GM23338 (cell line): ENCODE measurements at regions not wholly inside any gene's neighbourhood (a gene's known extent, or its start where the extent isn't known, plus 50 kb on each side); places are given as distances from the start of the nearest gene placed in this dataset.
A peak's percentile ranks its signal among the peaks of the same experiment; 100 is the strongest.

Source experiments
- ATAC-seq: fragments of 200-7000 bp; cut with Tn5 transposase; 3 replicates; pipeline ENCODE4 v1.9.1; 2020
- DNase-seq: peaks from one replicate; pipeline ENCODE4 v3.0.0-alpha.2; 2015; ENCODE audit warnings: low spot score
- H2AFZ ChIP-seq: fragments of 200-600 bp; sonication (generic); 2 replicates; pipeline ENCODE4 v1.8.0; 2016; ENCODE audit warnings: antibody characterized with exemption, mild to moderate bottlenecking, moderate library complexity
- H3F3A ChIP-seq: fragments of 200-600 bp; sonication (generic); replicated peaks from 2 replicates; pipeline ENCODE4 v1.8.0; 2017; ENCODE audit warnings: antibody characterized with exemption, mixed run types, low read depth
- H3K27ac ChIP-seq: fragments of 200-600 bp; sonication (generic); 2 replicates; pipeline ENCODE4 v1.6.1; 2016; ENCODE audit warnings: low read depth
- H3K27me3 ChIP-seq: fragments of 200-600 bp; sonication (generic); 2 replicates; pipeline ENCODE4 v1.8.0; 2016; ENCODE audit warnings: mild to moderate bottlenecking, mixed run types, moderate library complexity; ENCODE audit not compliant: insufficient read depth
- H3K36me3 ChIP-seq: fragments of 200-600 bp; sonication (generic); 2 replicates; pipeline ENCODE4 v1.8.0; 2016; ENCODE audit warnings: mild to moderate bottlenecking; ENCODE audit not compliant: insufficient read depth
- H3K4me1 ChIP-seq: fragments of 200-600 bp; sonication (generic); 2 replicates; pipeline ENCODE4 v1.8.0; 2016; ENCODE audit warnings: mild to moderate bottlenecking, moderate library complexity; ENCODE audit not compliant: insufficient read depth
- H3K4me2 ChIP-seq: fragments of 200-600 bp; sonication (generic); 2 replicates; pipeline ENCODE4 v1.7.1; 2017; ENCODE audit warnings: mixed run types
- H3K4me3 ChIP-seq: fragments of 200-600 bp; sonication (generic); 2 replicates; pipeline ENCODE4 v1.6.1; 2016; ENCODE audit warnings: mixed run types
- H3K79me2 ChIP-seq: fragments of 200-600 bp; sonication (generic); replicated peaks from 2 replicates; pipeline ENCODE4 v1.8.0; 2017; ENCODE audit warnings: mild to moderate bottlenecking; ENCODE audit not compliant: insufficient read depth
- H3K9me2 ChIP-seq: fragments of 200-600 bp; sonication (generic); 2 replicates; pipeline ENCODE4 v1.8.0; 2017; ENCODE audit not compliant: insufficient read depth
- H4K20me1 ChIP-seq: fragments of 200-600 bp; sonication (generic); replicated peaks from 2 replicates; pipeline ENCODE4 v1.8.0; 2017; ENCODE audit warnings: mild to moderate bottlenecking; ENCODE audit not compliant: insufficient read depth
- H3K27ac Mint-ChIP-seq: 2 replicates; pipeline ENCODE4 v1.8.0; 2020; ENCODE audit warnings: inconsistent platforms, mild to moderate bottlenecking, moderate library complexity, mixed read lengths
- H3K27me3 Mint-ChIP-seq: 3 replicates; pipeline ENCODE4 v1.8.0; 2022; ENCODE audit warnings: low read depth, mild to moderate bottlenecking, moderate library complexity, mixed read lengths, inconsistent platforms; ENCODE audit not compliant: insufficient read depth, poor library complexity
- H3K36me3 Mint-ChIP-seq: 3 replicates; pipeline ENCODE4 v1.8.0; 2021; ENCODE audit warnings: low read depth, mild to moderate bottlenecking, inconsistent platforms, moderate library complexity, mixed read lengths
- H3K4me1 Mint-ChIP-seq: 3 replicates; pipeline ENCODE4 v1.8.0; 2020; ENCODE audit warnings: mild to moderate bottlenecking, inconsistent platforms, mixed read lengths
- H3K4me3 Mint-ChIP-seq: 3 replicates; pipeline ENCODE4 v1.8.0; 2021; ENCODE audit warnings: moderate library complexity, mild to moderate bottlenecking, inconsistent platforms, mixed read lengths
- H3K9me3 Mint-ChIP-seq: 3 replicates; pipeline ENCODE4 v1.8.0; 2020; ENCODE audit warnings: moderate library complexity, mild to moderate bottlenecking, inconsistent platforms, mixed read lengths
- CREB1 ChIP-seq: fragments of 250-450 bp; sonication (Bioruptor Pico); IDR thresholded peaks from 2 replicates; pipeline ENCODE4 v1.5.0; 2020; ENCODE audit warnings: low read depth, mild to moderate bottlenecking, moderate library complexity
- EZH2phosphoT487 ChIP-seq: fragments of 200-600 bp; sonication (generic); IDR thresholded peaks from one replicate; pipeline ENCODE4 v1.8.1; 2018; ENCODE audit warnings: antibody characterized with exemption; ENCODE audit not compliant: unreplicated experiment
- JUNB ChIP-seq: IDR thresholded peaks from one replicate; pipeline ENCODE4 v1.6.1; 2016; ENCODE audit warnings: antibody characterized with exemption; ENCODE audit not compliant: unreplicated experiment
- NANOG ChIP-seq: IDR thresholded peaks from 2 replicates; pipeline ENCODE4 v1.6.1; 2016; ENCODE audit warnings: antibody characterized with exemption, borderline replicate concordance
- POLR2AphosphoS5 ChIP-seq: IDR thresholded peaks from 2 replicates; pipeline ENCODE4 v1.6.1; 2016; ENCODE audit warnings: antibody characterized with exemption, low read depth
- STAT1 ChIP-seq: IDR thresholded peaks from one replicate; pipeline ENCODE4 v1.6.1; 2016; ENCODE audit warnings: antibody characterized with exemption; ENCODE audit not compliant: unreplicated experiment
- ZNF114 ChIP-seq: fragments of 250-450 bp; sonication (Bioruptor Pico); IDR thresholded peaks from 2 replicates; pipeline ENCODE4 v1.5.0; 2020; ENCODE audit warnings: mild to moderate bottlenecking, moderate library complexity
- ZNF331 ChIP-seq: fragments of 250-450 bp; sonication (Bioruptor Pico); IDR thresholded peaks from 2 replicates; pipeline ENCODE4 v1.5.0; 2020; ENCODE audit warnings: low read depth, mild to moderate bottlenecking, moderate library complexity
- TF ChIP-seq, protein P1 (sequence below): fragments of 250-450 bp; sonication (Bioruptor Pico); IDR thresholded peaks from 2 replicates; pipeline ENCODE4 v1.5.0; 2020; ENCODE audit warnings: mild to moderate bottlenecking, moderate library complexity
- TF ChIP-seq, protein P2 (sequence below): IDR thresholded peaks from 2 replicates; pipeline ENCODE4 v1.6.1; 2016; ENCODE audit warnings: antibody characterized with exemption
- TF ChIP-seq, protein P3 (sequence below), 2 experiments: fragments of 200-600 bp in 1 of 2; sonication (generic) in 1 of 2; conservative IDR thresholded peaks; 2 replicates each; pipeline versions ENCODE4 v1.5.1 to v1.6.1; 2016 to 2017; ENCODE audit warnings: antibody characterized with exemption in 2 of 2, low read depth in 2 of 2, mild to moderate bottlenecking in 2 of 2, moderate library complexity in 1 of 2
- TF ChIP-seq, protein P4 (sequence below): IDR thresholded peaks from one replicate; pipeline ENCODE4 v1.6.1; 2018; ENCODE audit warnings: antibody characterized with exemption; ENCODE audit not compliant: unreplicated experiment

DNA sequence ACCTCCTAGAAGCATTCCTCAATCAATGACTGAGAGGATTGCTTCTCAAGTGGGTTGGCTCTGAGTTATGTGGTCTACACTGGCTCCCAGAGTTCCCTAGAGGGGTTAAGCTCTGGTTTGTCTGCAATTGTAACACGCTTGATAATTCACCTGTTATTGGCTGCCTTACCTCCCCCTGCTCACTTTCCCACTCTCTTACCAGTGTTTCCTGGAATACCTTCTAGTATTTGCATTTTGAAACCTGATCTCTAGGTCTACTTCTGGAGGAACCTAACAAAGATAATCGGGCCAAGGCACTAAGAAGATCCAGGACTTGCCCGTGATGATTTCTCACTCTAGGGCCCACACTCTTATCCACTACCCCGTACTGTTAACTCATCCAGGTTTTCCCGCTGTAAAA lies 110.1 kb upstream of the MAP3K1 start:
- no peak overlapping the region for H3K4me2 ChIP-seq

More for the DNA sequence above, 110.1 kb upstream of the MAP3K1 start:
- H3K27me3 Mint-ChIP-seq: peaks cover 1% of the 10 kb centered on the region
- Histone ChIP-seq H3F3A (no peaks in the 10 kb centered on the region), H3K9me2 (peaks cover 8% of the 10 kb centered on the region), H3K79me2 (no peaks in the 10 kb centered on the region), H3K4me1 (peaks cover 6% of the 10 kb centered on the region; the same call in 1 of the 2 replicates), H4K20me1 (no peaks in the 10 kb centered on the region), H3K27me3 (no peaks in the 10 kb centered on the region), H3K36me3 (no peaks in the 10 kb centered on the region), H3K27ac (no peak overlapping the region), H2AFZ (peak overlapping the region; percentile 84; the same call in 1 of the 2 replicates), H3K4me3 (no peak overlapping the region)
- no peak for ATAC-seq
- H3K4me1 Mint-ChIP-seq: peaks cover 17% of the 10 kb centered on the region
- no peak overlapping the region for H3K4me3 Mint-ChIP-seq
- no peak for TF ChIP-seq POLR2AphosphoS5
- TF ChIP-seq, protein P1, sequence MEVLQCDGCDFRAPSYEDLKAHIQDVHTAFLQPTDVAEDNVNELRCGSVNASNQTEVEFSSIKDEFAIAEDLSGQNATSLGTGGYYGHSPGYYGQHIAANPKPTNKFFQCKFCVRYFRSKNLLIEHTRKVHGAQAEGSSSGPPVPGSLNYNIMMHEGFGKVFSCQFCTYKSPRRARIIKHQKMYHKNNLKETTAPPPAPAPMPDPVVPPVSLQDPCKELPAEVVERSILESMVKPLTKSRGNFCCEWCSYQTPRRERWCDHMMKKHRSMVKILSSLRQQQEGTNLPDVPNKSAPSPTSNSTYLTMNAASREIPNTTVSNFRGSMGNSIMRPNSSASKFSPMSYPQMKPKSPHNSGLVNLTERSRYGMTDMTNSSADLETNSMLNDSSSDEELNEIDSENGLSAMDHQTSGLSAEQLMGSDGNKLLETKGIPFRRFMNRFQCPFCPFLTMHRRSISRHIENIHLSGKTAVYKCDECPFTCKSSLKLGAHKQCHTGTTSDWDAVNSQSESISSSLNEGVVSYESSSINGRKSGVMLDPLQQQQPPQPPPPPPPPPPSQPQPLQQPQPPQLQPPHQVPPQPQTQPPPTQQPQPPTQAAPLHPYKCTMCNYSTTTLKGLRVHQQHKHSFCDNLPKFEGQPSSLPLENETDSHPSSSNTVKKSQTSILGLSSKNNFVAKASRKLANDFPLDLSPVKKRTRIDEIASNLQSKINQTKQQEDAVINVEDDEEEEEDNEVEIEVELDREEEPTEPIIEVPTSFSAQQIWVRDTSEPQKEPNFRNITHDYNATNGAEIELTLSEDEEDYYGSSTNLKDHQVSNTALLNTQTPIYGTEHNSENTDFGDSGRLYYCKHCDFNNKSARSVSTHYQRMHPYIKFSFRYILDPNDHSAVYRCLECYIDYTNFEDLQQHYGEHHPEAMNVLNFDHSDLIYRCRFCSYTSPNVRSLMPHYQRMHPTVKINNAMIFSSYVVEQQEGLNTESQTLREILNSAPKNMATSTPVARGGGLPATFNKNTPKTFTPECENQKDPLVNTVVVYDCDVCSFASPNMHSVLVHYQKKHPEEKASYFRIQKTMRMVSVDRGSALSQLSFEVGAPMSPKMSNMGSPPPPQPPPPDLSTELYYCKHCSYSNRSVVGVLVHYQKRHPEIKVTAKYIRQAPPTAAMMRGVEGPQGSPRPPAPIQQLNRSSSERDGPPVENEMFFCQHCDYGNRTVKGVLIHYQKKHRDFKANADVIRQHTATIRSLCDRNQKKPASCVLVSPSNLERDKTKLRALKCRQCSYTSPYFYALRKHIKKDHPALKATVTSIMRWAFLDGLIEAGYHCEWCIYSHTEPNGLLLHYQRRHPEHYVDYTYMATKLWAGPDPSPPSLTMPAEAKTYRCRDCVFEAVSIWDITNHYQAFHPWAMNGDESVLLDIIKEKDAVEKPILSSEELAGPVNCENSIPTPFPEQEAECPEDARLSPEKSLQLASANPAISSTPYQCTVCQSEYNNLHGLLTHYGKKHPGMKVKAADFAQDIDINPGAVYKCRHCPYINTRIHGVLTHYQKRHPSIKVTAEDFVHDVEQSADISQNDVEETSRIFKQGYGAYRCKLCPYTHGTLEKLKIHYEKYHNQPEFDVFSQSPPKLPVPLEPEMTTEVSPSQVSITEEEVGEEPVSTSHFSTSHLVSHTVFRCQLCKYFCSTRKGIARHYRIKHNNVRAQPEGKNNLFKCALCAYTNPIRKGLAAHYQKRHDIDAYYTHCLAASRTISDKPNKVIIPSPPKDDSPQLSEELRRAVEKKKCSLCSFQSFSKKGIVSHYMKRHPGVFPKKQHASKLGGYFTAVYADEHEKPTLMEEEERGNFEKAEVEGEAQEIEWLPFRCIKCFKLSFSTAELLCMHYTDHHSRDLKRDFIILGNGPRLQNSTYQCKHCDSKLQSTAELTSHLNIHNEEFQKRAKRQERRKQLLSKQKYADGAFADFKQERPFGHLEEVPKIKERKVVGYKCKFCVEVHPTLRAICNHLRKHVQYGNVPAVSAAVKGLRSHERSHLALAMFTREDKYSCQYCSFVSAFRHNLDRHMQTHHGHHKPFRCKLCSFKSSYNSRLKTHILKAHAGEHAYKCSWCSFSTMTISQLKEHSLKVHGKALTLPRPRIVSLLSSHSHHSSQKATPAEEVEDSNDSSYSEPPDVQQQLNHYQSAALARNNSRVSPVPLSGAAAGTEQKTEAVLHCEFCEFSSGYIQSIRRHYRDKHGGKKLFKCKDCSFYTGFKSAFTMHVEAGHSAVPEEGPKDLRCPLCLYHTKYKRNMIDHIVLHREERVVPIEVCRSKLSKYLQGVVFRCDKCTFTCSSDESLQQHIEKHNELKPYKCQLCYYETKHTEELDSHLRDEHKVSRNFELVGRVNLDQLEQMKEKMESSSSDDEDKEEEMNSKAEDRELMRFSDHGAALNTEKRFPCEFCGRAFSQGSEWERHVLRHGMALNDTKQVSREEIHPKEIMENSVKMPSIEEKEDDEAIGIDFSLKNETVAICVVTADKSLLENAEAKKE: no peak
- TF ChIP-seq EZH2phosphoT487: no peak
- TF ChIP-seq, protein P2, sequence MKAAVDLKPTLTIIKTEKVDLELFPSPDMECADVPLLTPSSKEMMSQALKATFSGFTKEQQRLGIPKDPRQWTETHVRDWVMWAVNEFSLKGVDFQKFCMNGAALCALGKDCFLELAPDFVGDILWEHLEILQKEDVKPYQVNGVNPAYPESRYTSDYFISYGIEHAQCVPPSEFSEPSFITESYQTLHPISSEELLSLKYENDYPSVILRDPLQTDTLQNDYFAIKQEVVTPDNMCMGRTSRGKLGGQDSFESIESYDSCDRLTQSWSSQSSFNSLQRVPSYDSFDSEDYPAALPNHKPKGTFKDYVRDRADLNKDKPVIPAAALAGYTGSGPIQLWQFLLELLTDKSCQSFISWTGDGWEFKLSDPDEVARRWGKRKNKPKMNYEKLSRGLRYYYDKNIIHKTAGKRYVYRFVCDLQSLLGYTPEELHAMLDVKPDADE: no peak
- TF ChIP-seq NANOG: no peak
- TF ChIP-seq, protein P3, sequence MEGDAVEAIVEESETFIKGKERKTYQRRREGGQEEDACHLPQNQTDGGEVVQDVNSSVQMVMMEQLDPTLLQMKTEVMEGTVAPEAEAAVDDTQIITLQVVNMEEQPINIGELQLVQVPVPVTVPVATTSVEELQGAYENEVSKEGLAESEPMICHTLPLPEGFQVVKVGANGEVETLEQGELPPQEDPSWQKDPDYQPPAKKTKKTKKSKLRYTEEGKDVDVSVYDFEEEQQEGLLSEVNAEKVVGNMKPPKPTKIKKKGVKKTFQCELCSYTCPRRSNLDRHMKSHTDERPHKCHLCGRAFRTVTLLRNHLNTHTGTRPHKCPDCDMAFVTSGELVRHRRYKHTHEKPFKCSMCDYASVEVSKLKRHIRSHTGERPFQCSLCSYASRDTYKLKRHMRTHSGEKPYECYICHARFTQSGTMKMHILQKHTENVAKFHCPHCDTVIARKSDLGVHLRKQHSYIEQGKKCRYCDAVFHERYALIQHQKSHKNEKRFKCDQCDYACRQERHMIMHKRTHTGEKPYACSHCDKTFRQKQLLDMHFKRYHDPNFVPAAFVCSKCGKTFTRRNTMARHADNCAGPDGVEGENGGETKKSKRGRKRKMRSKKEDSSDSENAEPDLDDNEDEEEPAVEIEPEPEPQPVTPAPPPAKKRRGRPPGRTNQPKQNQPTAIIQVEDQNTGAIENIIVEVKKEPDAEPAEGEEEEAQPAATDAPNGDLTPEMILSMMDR (conservative IDR thresholded peaks at IDR 0.05; ENCODE audit: low read depth in 2 of 2): no peak
- TF ChIP-seq CREB1: no peak
- TF ChIP-seq, protein P4, sequence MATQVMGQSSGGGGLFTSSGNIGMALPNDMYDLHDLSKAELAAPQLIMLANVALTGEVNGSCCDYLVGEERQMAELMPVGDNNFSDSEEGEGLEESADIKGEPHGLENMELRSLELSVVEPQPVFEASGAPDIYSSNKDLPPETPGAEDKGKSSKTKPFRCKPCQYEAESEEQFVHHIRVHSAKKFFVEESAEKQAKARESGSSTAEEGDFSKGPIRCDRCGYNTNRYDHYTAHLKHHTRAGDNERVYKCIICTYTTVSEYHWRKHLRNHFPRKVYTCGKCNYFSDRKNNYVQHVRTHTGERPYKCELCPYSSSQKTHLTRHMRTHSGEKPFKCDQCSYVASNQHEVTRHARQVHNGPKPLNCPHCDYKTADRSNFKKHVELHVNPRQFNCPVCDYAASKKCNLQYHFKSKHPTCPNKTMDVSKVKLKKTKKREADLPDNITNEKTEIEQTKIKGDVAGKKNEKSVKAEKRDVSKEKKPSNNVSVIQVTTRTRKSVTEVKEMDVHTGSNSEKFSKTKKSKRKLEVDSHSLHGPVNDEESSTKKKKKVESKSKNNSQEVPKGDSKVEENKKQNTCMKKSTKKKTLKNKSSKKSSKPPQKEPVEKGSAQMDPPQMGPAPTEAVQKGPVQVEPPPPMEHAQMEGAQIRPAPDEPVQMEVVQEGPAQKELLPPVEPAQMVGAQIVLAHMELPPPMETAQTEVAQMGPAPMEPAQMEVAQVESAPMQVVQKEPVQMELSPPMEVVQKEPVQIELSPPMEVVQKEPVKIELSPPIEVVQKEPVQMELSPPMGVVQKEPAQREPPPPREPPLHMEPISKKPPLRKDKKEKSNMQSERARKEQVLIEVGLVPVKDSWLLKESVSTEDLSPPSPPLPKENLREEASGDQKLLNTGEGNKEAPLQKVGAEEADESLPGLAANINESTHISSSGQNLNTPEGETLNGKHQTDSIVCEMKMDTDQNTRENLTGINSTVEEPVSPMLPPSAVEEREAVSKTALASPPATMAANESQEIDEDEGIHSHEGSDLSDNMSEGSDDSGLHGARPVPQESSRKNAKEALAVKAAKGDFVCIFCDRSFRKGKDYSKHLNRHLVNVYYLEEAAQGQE: no peak
- TF ChIP-seq STAT1: no peak
- no peak for TF ChIP-seq JUNB
- TF ChIP-seq ZNF331: no peak
- TF ChIP-seq ZNF114 (CRISPR knock-in tag): no peak
- H3K9me3 Mint-ChIP-seq: no peaks in the 10 kb centered on the region; the same call in 2 of the 3 replicates
- H3K27ac Mint-ChIP-seq: no peak overlapping the region
- H3K36me3 Mint-ChIP-seq: no peaks in the 10 kb centered on the region
- DNase-seq: no peak
